B cell (primary cell): ENCODE measurements at regions not wholly inside any gene's neighbourhood (a gene's known extent, or its start where the extent isn't known, plus 50 kb on each side); places are given as distances from the start of the nearest gene placed in this dataset.

Experiments used
- ATAC-seq: fragments of 200-7000 bp; cut with Tn5 transposase; one replicate; pipeline ENCODE4 v1.10.0; 2021; ENCODE audit warnings: low read depth, mild to moderate bottlenecking, moderate number of reproducible peaks, moderate library complexity
- CTCF ChIA-PET: fragments of 350-600 bp; sonication (Branson Sonifier 250); formaldehyde crosslinking; loops from one replicate; lab custom pipeline; 2021; ENCODE audit warnings: antibody characterized with exemption, inconsistent platforms; lab: Charles Lee
- POLR2A ChIA-PET: fragments of 350-600 bp; sonication (Branson Sonifier 250); formaldehyde crosslinking; loops from one replicate; lab custom pipeline; 2021; ENCODE audit warnings: antibody characterized with exemption; lab: Charles Lee
- DNase-seq: peaks from one replicate; pipeline ENCODE4 v3.0.0; 2013
- H2AFZ ChIP-seq: 2 replicates; pipeline ENCODE4 v1.6.1; 2012; ENCODE audit warnings: mild to moderate bottlenecking, low read depth, low read length; ENCODE audit not compliant: insufficient read depth, poor library complexity, severe bottlenecking
- H3K27ac ChIP-seq, 2 donors: 1 replicate in 1 of 2; 2 replicates in 1 of 2; pipeline ENCODE4 v1.5.1; 2012 to 2013; ENCODE audit warnings: low read length in 2 of 2, mild to moderate bottlenecking in 2 of 2, moderate library complexity in 1 of 2
- H3K27me3 ChIP-seq, 4 experiments: fragments of 200-600 bp in 1 of 4; sonication (generic) in 1 of 4; replicated peaks in 1 of 4; 1 replicate in 2 of 4; 2 replicates in 2 of 4; pipeline versions ENCODE4 v1.6.1 to v1.7.0; 2013 to 2016; ENCODE audit warnings: low read length in 3 of 4, mild to moderate bottlenecking in 2 of 4, mixed read lengths in 1 of 4, moderate library complexity in 1 of 4; ENCODE audit not compliant: insufficient read depth in 4 of 4, control insufficient read depth in 3 of 4; ENCODE audit errors: control extremely low read depth in 1 of 4
- H3K36me3 ChIP-seq, 2 experiments: replicated peaks in 1 of 2; 1 replicate in 1 of 2; 2 replicates in 1 of 2; pipeline versions ENCODE4 v1.6.1 to v1.7.1; 2013; ENCODE audit warnings: low read length in 1 of 2; ENCODE audit not compliant: insufficient read depth in 2 of 2, control insufficient read depth in 1 of 2; ENCODE audit errors: control extremely low read depth in 1 of 2, extremely low read depth in 1 of 2
- H3K4me1 ChIP-seq, 2 donors: fragments of 200-600 bp in 1 of 2; sonication (generic) in 1 of 2; 1 replicate in 1 of 2; 2 replicates in 1 of 2; pipeline versions ENCODE4 v1.5.1 to v1.6.1; 2013 to 2017; ENCODE audit warnings: low read length in 2 of 2; ENCODE audit not compliant: control insufficient read depth in 2 of 2, insufficient read depth in 2 of 2
- H3K4me2 ChIP-seq: replicated peaks from 2 replicates; pipeline ENCODE3; 2012; ENCODE audit warnings: mild to moderate bottlenecking, low read depth, low read length; ENCODE audit not compliant: poor library complexity, severe bottlenecking
- H3K4me3 ChIP-seq, 5 experiments: fragments of 200-600 bp in 1 of 5; sonication (generic) in 1 of 5; 1 replicate in 3 of 5; 2 replicates in 2 of 5; pipeline versions ENCODE4 v1.5.1 to v1.7.0; 2011 to 2016; ENCODE audit warnings: low read length in 4 of 5, mild to moderate bottlenecking in 4 of 5, low read depth in 2 of 5, control low read depth in 1 of 5, moderate library complexity in 1 of 5; ENCODE audit not compliant: insufficient read depth in 1 of 5; ENCODE audit errors: control extremely low read depth in 1 of 5, extremely low read depth in 1 of 5
- H3K79me2 ChIP-seq: fragments of 200-600 bp; sonication (generic); one replicate; pipeline ENCODE4 v1.6.0; 2016; ENCODE audit warnings: low read length; ENCODE audit not compliant: control insufficient read depth, insufficient read depth
- H3K9ac ChIP-seq: fragments of 200-600 bp; sonication (generic); 2 replicates; pipeline ENCODE4 v1.6.1; 2017; ENCODE audit warnings: mild to moderate bottlenecking, low read length, moderate library complexity
- H3K9me3 ChIP-seq, 3 donors: one replicate each; pipeline versions ENCODE4 v1.6.1 to v1.7.1; 2013; ENCODE audit warnings: low read length in 2 of 3; ENCODE audit not compliant: control insufficient read depth in 2 of 3, insufficient read depth in 1 of 3; ENCODE audit errors: control extremely low read depth in 1 of 3
- H4K20me1 ChIP-seq: 2 replicates; pipeline ENCODE4 v1.6.0; 2012; ENCODE audit warnings: mild to moderate bottlenecking, low read length; ENCODE audit not compliant: insufficient read depth, control insufficient read depth, poor library complexity, severe bottlenecking
- H3K27ac Mint-ChIP-seq: one replicate; pipeline ENCODE4 v1.8.0; 2021; ENCODE audit warnings: mixed read lengths
- H3K27me3 Mint-ChIP-seq: one replicate; pipeline ENCODE4 v1.8.0; 2021; ENCODE audit warnings: mixed read lengths
- H3K4me1 Mint-ChIP-seq: one replicate; pipeline ENCODE4 v1.8.0; 2021; ENCODE audit warnings: mixed read lengths
- H3K4me3 Mint-ChIP-seq: one replicate; pipeline ENCODE4 v1.8.0; 2021; ENCODE audit warnings: mixed read lengths
- H3K9me3 Mint-ChIP-seq: one replicate; pipeline ENCODE4 v1.8.0; 2022; ENCODE audit warnings: mixed read lengths; ENCODE audit not compliant: insufficient read depth
- CTCF ChIP-seq: fragments of 200-600 bp; IDR thresholded peaks from one replicate; pipeline ENCODE4 v1.8.0; 2022; ENCODE audit warnings: antibody characterized with exemption, mild to moderate bottlenecking
- EZH2 ChIP-seq: IDR thresholded peaks from 2 replicates; pipeline ENCODE4 v1.6.1; 2012; ENCODE audit warnings: borderline replicate concordance, low read depth, mild to moderate bottlenecking, moderate library complexity, low read length; ENCODE audit not compliant: insufficient read depth, poor library complexity, severe bottlenecking
- WGBS: methylation state at CpG from one replicate; pipeline ENCODE4 v1.1.5; 2013; ENCODE audit warnings: missing lambda C conversion rate; ENCODE audit not compliant: insufficient coverage; 5-methylcytosine and 5-hydroxymethylcytosine counted together
- intact Hi-C: fragments of 100-400 bp; cut with micrococcal nuclease; formaldehyde crosslinking; loops from one replicate; pipeline ENCODE4 v1.10.0; 2022

- Mint-ChIP-seq H3K27ac (no peak overlapping the region), H3K4me1 (peaks cover 12% of the 10 kb centered on the region), H3K4me3 (no peak overlapping the region), H3K27me3 (no peaks in the 10 kb centered on the region), H3K9me3 (peaks cover 5% of the 10 kb centered on the region)
- Histone ChIP-seq H3K4me3 (no peak overlapping the region), H3K27me3 (peaks cover 0 to 4% (median 0%) of the 10 kb centered on the region in 4 experiments), H3K27ac (no peak overlapping the region), H3K4me1 (peaks cover 7 to 17% of the 10 kb centered on the region in 2 donors), H3K9me3 (peaks cover 1 to 13% (median 5%) of the 10 kb centered on the region in 3 donors), H3K79me2 (no peaks in the 10 kb centered on the region), H3K36me3 (no peaks in the 10 kb centered on the region), H3K9ac (no peak overlapping the region), H2AFZ (no peak overlapping the region), H3K4me2 (no peak overlapping the region), H4K20me1 (no peaks in the 10 kb centered on the region)
- ChIA-PET CTCF (no interaction called here), POLR2A (no interaction called here)
- DNase-seq (no peak), ATAC-seq (no peak)
- intact Hi-C loops = no loop called here
- 100% methylated on average over 4 of the region's 4 CpGs for WGBS
- TF ChIP-seq EZH2 (no peak), CTCF (no peak)
Measured at GRCh38 chr10:113316506-113316905, 236.3 kb upstream of the HABP2 start.

- no peaks in the 10 kb centered on the region for H3K36me3 ChIP-seq
- H3K79me2 ChIP-seq = no peaks in the 10 kb centered on the region
- ATAC-seq (no peak), DNase-seq (no peak)
- WGBS = 90% methylated on average over 9 of the region's 10 CpGs
- Mint-ChIP-seq H3K9me3 (peaks cover 5% of the 10 kb centered on the region), H3K4me1 (peaks cover 15% of the 10 kb centered on the region), H3K27ac (no peak overlapping the region), H3K4me3 (no peak overlapping the region), H3K27me3 (peaks cover 8% of the 10 kb centered on the region)
- no peak overlapping the region for H3K4me3 ChIP-seq
- no peak overlapping the region for H2AFZ ChIP-seq
- intact Hi-C loops = no loop called here
- H3K27me3 ChIP-seq = peaks cover 0 to 4% (median 0%) of the 10 kb centered on the region in 4 experiments
- H3K27ac ChIP-seq = no peak overlapping the region
- CTCF ChIA-PET = no interaction called here
- TF ChIP-seq EZH2 = no peak
- no peak for TF ChIP-seq CTCF
- H3K9ac ChIP-seq = no peak overlapping the region
- no peak overlapping the region for H3K4me2 ChIP-seq
- POLR2A ChIA-PET = no interaction called here
- H3K4me1 ChIP-seq = peaks cover 10 to 27% of the 10 kb centered on the region in 2 donors
- no peaks in the 10 kb centered on the region for H4K20me1 ChIP-seq
- peaks cover 1 to 13% (median 5%) of the 10 kb centered on the region in 3 donors for H3K9me3 ChIP-seq
Measured at GRCh38 chr10:113317489-113317888, 235.4 kb upstream of the HABP2 start.
